Upper lobe of left lung (tissue), 4 donors: ENCODE measurements at regions not wholly inside any gene's neighbourhood (a gene's known extent, or its start where the extent isn't known, plus 50 kb on each side); places are given as distances from the start of the nearest gene placed in this dataset.

Experiments used
- CTCF ChIP-seq, 6 experiments: fragments of 450-650 bp in 4 of 6; fragments of 200-600 bp in 2 of 6; sonication (generic) in 2 of 6; IDR thresholded peaks; one replicate each; pipeline ENCODE4 v1.5.1; 2016 to 2019; ENCODE audit warnings: antibody characterized with exemption in 6 of 6
- EP300 ChIP-seq, 4 donors: sonication (generic); formaldehyde crosslinking; IDR thresholded peaks; one replicate each; pipeline ENCODE4 v1.5.1; 2017; ENCODE audit warnings: antibody characterized with exemption in 4 of 4, control low read depth in 2 of 4
- POLR2A ChIP-seq, 4 donors: fragments of 450-650 bp; IDR thresholded peaks; one replicate each; pipeline ENCODE4 v1.5.1; 2016 to 2017; ENCODE audit warnings: antibody characterized with exemption in 4 of 4, mild to moderate bottlenecking in 2 of 4

- no peak for TF ChIP-seq CTCF (IDR thresholded peaks at IDR 0.05)
- no peak for TF ChIP-seq POLR2A (IDR thresholded peaks at IDR 0.05)
- TF ChIP-seq EP300 (IDR thresholded peaks at IDR 0.05), result no peak
Observed at GRCh38 chr12:63410197-63410596, 258.1 kb downstream of the DPY19L2 start.
